ENCODE measurements at regions not wholly inside any gene's neighbourhood (a gene's known extent, or its start where the extent isn't known, plus 50 kb on each side); places are given as distances from the start of the nearest gene placed in this dataset.

- Histone ChIP-seq H3K27ac (no peak overlapping the region), H3K4me1 (replicated peaks in 1 of 2) (no peaks in the 10 kb centered on the region), H3K9me3 (replicated peaks in 1 of 3) (no peaks in the 10 kb centered on the region), H3K27me3 (no peaks in the 10 kb centered on the region), H3K36me3 (replicated peaks in 1 of 2) (no peaks in the 10 kb centered on the region), H3K4me3 (no peak overlapping the region)
- 86 to 91% (median 89%) methylated on average over 17 to 24 of the region's 24 CpGs for WGBS, 4 donors
- no peak for TF ChIP-seq POLR2A (IDR thresholded peaks at IDR 0.05)
- intact Hi-C loops (cut with DNase I), result no loop called here
- peak in 1 of 7 donors; percentile 2 for DNase-seq
Measured at GRCh38 chr11:119490253-119491006, 67.5 kb upstream of the THY1 start.

DNA sequence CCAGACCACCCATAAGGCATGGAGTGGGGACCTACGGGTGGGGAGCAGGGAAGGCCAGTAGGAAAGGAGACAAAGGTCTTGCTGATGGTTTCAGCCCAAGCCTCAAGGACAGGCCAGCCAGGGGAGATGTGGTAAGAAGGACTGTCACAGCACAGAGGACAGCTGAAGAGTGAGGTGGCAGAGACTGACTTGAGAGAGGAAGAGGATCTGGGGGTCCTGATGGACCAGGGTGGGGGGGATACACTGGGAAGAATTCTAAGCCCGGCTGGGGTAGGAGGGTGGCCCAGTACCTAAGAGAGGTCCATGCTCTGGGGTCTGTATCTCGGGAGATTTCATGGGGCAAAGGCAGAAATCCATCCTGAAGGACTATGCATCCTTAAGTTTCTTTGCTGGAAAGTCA lies 66.1 kb upstream of the THY1 start:
- no peaks in the 10 kb centered on the region for H3K27me3 ChIP-seq
- no peaks in the 10 kb centered on the region for H3K9me3 ChIP-seq (replicated peaks in 1 of 3)
- no peaks in the 10 kb centered on the region for H3K36me3 ChIP-seq (replicated peaks in 1 of 2)
- TF ChIP-seq, protein P1, sequence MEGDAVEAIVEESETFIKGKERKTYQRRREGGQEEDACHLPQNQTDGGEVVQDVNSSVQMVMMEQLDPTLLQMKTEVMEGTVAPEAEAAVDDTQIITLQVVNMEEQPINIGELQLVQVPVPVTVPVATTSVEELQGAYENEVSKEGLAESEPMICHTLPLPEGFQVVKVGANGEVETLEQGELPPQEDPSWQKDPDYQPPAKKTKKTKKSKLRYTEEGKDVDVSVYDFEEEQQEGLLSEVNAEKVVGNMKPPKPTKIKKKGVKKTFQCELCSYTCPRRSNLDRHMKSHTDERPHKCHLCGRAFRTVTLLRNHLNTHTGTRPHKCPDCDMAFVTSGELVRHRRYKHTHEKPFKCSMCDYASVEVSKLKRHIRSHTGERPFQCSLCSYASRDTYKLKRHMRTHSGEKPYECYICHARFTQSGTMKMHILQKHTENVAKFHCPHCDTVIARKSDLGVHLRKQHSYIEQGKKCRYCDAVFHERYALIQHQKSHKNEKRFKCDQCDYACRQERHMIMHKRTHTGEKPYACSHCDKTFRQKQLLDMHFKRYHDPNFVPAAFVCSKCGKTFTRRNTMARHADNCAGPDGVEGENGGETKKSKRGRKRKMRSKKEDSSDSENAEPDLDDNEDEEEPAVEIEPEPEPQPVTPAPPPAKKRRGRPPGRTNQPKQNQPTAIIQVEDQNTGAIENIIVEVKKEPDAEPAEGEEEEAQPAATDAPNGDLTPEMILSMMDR (IDR thresholded peaks at IDR 0.05), result no peak
- no peak for TF ChIP-seq POLR2A (IDR thresholded peaks at IDR 0.05)
- intact Hi-C loops (cut with DNase I), result loop anchor here (10.0 kb wide), 3 partner anchors 176 to 626 kb away; partner anchors contain the start of gene NECTIN1 (in 1 of the 2)
- WGBS, 4 donors, result 61 to 83% (median 76%) methylated on average over 3 of the region's 3 CpGs
- no peak overlapping the region for H3K27ac ChIP-seq
- no peak overlapping the region for H3K4me3 ChIP-seq
- DNase-seq, result peak in 4 of 7 donors; percentile 4 to 21 (median 7)
- H3K4me1 ChIP-seq (replicated peaks in 1 of 2), result no peaks in the 10 kb centered on the region

GRCh38 chr11:119488256-119488995 lies 65.5 kb upstream of the THY1 start:
- H3K27ac ChIP-seq, result no peak overlapping the region
- 80 to 92% (median 84%) methylated on average over 7 to 9 of the region's 9 CpGs for WGBS, 4 donors
- H3K4me3 ChIP-seq, result no peak overlapping the region
- intact Hi-C loops (cut with DNase I), result loop anchor here (10.0 kb wide), 3 partner anchors 176 to 626 kb away; partner anchors contain the start of gene NECTIN1 (in 1 of the 2)
- H3K27me3 ChIP-seq, result no peaks in the 10 kb centered on the region
- no peaks in the 10 kb centered on the region for H3K4me1 ChIP-seq (replicated peaks in 1 of 2)
- no peaks in the 10 kb centered on the region for H3K9me3 ChIP-seq (replicated peaks in 1 of 3)
- no peaks in the 10 kb centered on the region for H3K36me3 ChIP-seq (replicated peaks in 1 of 2)
- TF ChIP-seq, protein P1 (IDR thresholded peaks at IDR 0.05), result no peak
- no peak for TF ChIP-seq POLR2A (IDR thresholded peaks at IDR 0.05)
- DNase-seq, result peak in 6 of 7 donors; percentile 2 to 27 (median 9)

DNA sequence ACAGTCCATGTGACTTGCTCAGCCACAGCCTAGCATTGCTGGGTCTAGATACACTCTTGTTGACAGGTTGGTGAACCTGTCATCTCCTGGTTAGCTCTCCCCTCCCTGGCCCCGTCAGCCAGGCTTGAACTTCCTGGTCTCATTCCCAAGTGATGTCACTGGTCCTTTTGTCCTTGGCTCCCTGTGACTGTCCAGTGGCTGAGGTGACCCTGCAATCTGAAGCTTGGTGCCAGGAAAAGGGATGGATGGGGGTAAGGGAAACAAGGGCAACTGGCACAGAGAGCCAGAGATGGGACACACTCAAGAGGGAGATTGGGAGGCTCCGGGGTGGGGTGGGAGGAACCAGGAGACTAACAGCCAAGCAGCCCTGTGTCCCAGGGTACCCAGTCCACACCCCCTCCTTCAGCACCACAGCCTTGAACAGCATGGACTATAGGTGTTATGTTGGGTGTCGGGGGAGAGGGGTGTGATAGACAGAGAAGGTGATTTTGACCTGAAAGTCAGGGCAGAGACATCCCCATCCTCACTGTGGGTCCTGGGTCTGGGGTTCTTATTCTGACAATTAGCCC lies 63.8 kb upstream of the THY1 start:
- Histone ChIP-seq H3K27me3 (no peaks in the 10 kb centered on the region), H3K36me3 (replicated peaks in 1 of 2) (no peaks in the 10 kb centered on the region), H3K27ac (no peak overlapping the region), H3K4me1 (replicated peaks in 1 of 2) (peaks cover 0 to under 1% of the 10 kb centered on the region in 2 donors), H3K4me3 (no peak overlapping the region), H3K9me3 (replicated peaks in 1 of 3) (no peaks in the 10 kb centered on the region)
- DNase-seq, result peak; percentile 10 to 49 (median 18)
- WGBS, 4 donors, result 62 to 70% (median 65%) methylated on average over 3 of the region's 3 CpGs
- intact Hi-C loops (cut with DNase I), result loop anchor here (10.0 kb wide), 3 partner anchors 178 to 628 kb away; partner anchors contain the start of gene NECTIN1 (in 1 of the 2)
- TF ChIP-seq POLR2A (IDR thresholded peaks at IDR 0.05), result no peak

- DNase-seq, result no peak
- Histone ChIP-seq H3K9me3 (replicated peaks in 1 of 3) (no peaks in the 10 kb centered on the region), H3K4me3 (no peak overlapping the region), H3K27ac (no peak overlapping the region), H3K4me1 (replicated peaks in 1 of 2) (peaks cover 0 to 8% of the 10 kb centered on the region in 2 donors), H3K27me3 (no peaks in the 10 kb centered on the region), H3K36me3 (replicated peaks in 1 of 2) (no peaks in the 10 kb centered on the region)
- intact Hi-C loops (cut with DNase I), result loop anchor here (10.0 kb wide), 3 partner anchors 179 to 629 kb away; partner anchors contain the start of gene NECTIN1 (in 1 of the 2)
- TF ChIP-seq, protein P1 (IDR thresholded peaks at IDR 0.05), result no peak
- no peak for TF ChIP-seq POLR2A (IDR thresholded peaks at IDR 0.05)
- WGBS, 4 donors, result 72 to 91% (median 84%) methylated on average over 5 of the region's 6 CpGs
Measured at GRCh38 chr11:119486016-119486415, 63.0 kb upstream of the THY1 start.
